Thyroid gland (tissue), 4 donors: ENCODE measurements at regions not wholly inside any gene's neighbourhood (a gene's known extent, or its start where the extent isn't known, plus 50 kb on each side); places are given as distances from the start of the nearest gene placed in this dataset.
"Not testable (repeated sequence)": the region's sequence is repeated elsewhere in the genome, so short reads cannot be mapped to it uniquely, and the experiment has no call there.

Source experiments
- CTCF ChIP-seq, 6 experiments: fragments of 200-600 bp in 3 of 6; fragments of 450-650 bp in 3 of 6; sonication (generic) in 3 of 6; IDR thresholded peaks; one replicate each; pipeline ENCODE4 v1.5.1; 2016 to 2019; ENCODE audit warnings: antibody characterized with exemption in 6 of 6, mild to moderate bottlenecking in 2 of 6, inconsistent platforms in 1 of 6, moderate library complexity in 1 of 6
- POLR2A ChIP-seq, 2 donors: fragments of 450-650 bp; IDR thresholded peaks; one replicate each; pipeline ENCODE4 v1.6.1; 2017; ENCODE audit warnings: antibody characterized with exemption in 2 of 2, mild to moderate bottlenecking in 2 of 2, moderate library complexity in 1 of 2

DNA sequence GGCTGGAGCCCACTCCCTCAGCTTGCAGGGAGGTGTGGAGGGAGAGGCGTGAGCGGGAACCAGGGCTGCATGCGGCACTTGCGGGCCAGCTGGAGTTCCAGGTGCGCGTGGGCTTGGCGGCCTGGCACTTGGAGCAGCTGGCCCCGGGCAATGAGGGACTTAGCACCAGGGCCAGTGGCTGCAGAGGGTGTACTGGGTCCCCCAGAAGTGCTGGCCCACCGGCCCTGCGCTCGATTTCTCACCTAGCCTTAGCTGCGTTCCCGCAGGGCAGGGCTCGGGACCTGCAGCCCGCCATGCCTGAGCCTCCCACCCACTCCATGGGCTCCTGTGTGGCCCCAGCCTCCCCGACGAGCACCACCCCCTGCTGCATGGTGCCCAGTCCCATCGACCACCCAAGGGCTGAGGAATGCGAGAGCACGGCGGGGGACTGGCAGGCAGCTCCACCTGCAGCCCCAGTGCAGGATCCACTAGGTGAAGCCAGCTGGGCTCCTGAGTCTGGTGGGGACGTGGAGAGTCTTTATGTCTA is 584.1 kb upstream of the PTPRD start:
- not testable (repeated sequence) for TF ChIP-seq CTCF, POLR2A (IDR thresholded peaks at IDR 0.05)
